Right atrium auricular region (tissue), 2 donors: ENCODE measurements at regions not wholly inside any gene's neighbourhood (a gene's known extent, or its start where the extent isn't known, plus 50 kb on each side); places are given as distances from the start of the nearest gene placed in this dataset.
"Not testable (repeated sequence)": the region's sequence is repeated elsewhere in the genome, so short reads cannot be mapped to it uniquely, and the experiment has no call there.

Experiments used
- DNase-seq: peaks from one replicate; pipeline ENCODE4 v3.0.0-alpha.2; 2019; ENCODE audit warnings: low spot score
- H3K27ac ChIP-seq, 2 donors: fragments of 200-600 bp; sonication (generic); 1 replicate in 1 of 2; 2 replicates in 1 of 2; pipeline ENCODE4 v1.5.1; 2016 to 2019
- H3K27me3 ChIP-seq, 2 donors: fragments of 200-600 bp; sonication (generic); one replicate each; pipeline versions ENCODE4 v1.5.1 to v1.6.0; 2017 to 2019
- H3K36me3 ChIP-seq: fragments of 200-600 bp; sonication (generic); one replicate; pipeline ENCODE4 v1.5.1; 2016
- H3K4me1 ChIP-seq, 2 donors: fragments of 200-600 bp; sonication (generic); one replicate each; pipeline versions ENCODE4 v1.5.1 to v1.6.0; 2017 to 2019
- H3K4me3 ChIP-seq, 2 donors: fragments of 200-600 bp; sonication (generic); 1 replicate in 1 of 2; 2 replicates in 1 of 2; pipeline ENCODE4 v1.5.1; 2017 to 2019; ENCODE audit warnings: mild to moderate bottlenecking in 1 of 2, moderate library complexity in 1 of 2
- H3K9me3 ChIP-seq, 2 donors: fragments of 200-600 bp; sonication (generic); one replicate each; pipeline ENCODE4 v1.5.1; 2019
- TF ChIP-seq, protein P1 (sequence below), 2 donors: fragments of 200-600 bp; sonication (generic); IDR thresholded peaks; one replicate each; pipeline ENCODE4 v1.5.1; 2019; ENCODE audit warnings: antibody characterized with exemption in 2 of 2

DNA sequence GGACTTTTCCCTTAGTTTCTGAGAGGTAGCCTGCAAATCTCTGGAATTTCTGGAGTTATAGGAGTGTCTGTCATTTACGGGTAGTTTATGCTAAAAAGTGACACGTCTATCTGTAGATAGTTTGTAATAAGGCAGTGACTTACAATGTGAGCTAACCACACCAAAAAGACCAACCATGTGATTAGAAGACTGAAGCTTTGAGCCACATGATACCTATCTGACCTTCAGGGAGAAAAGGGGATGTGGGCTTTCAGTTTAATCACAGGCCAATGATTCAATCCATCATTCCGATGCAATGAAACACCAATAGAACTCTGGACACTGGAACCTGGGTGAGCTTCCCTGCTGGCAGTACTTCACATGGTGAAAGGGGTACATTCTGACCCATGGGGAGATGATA lies 254.6 kb upstream of the GK2 start:
- H3K27ac ChIP-seq, result no peak overlapping the region
- H3K4me3 ChIP-seq, result no peak overlapping the region
- TF ChIP-seq, protein P1, sequence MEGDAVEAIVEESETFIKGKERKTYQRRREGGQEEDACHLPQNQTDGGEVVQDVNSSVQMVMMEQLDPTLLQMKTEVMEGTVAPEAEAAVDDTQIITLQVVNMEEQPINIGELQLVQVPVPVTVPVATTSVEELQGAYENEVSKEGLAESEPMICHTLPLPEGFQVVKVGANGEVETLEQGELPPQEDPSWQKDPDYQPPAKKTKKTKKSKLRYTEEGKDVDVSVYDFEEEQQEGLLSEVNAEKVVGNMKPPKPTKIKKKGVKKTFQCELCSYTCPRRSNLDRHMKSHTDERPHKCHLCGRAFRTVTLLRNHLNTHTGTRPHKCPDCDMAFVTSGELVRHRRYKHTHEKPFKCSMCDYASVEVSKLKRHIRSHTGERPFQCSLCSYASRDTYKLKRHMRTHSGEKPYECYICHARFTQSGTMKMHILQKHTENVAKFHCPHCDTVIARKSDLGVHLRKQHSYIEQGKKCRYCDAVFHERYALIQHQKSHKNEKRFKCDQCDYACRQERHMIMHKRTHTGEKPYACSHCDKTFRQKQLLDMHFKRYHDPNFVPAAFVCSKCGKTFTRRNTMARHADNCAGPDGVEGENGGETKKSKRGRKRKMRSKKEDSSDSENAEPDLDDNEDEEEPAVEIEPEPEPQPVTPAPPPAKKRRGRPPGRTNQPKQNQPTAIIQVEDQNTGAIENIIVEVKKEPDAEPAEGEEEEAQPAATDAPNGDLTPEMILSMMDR (IDR thresholded peaks at IDR 0.05), result no peak
- DNase-seq, result no peak
- no peaks in the 10 kb centered on the region for H3K27me3 ChIP-seq
- no peaks in the 10 kb centered on the region for H3K4me1 ChIP-seq
- no peaks in the 10 kb centered on the region for H3K9me3 ChIP-seq
- no peaks in the 10 kb centered on the region for H3K36me3 ChIP-seq

DNA sequence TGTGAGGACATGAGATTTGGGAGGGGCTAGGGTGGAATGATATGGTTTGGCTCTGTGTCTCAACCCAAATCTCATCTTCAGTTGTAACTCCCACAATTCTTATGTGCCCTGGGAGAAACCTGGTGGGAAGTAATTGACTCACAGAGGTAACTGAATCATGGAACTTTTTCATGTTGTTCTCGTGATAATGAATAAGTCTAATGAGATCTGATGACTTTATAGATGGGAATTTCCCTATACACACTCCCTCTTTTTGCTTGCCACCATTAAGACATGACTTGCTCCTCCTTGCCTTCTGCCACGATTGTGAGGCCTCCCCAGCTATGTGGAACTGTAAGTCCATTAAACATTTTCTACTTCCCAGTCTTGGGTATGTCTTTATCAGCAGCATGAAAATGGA lies 253.2 kb upstream of the GK2 start:
- H3K27ac ChIP-seq, result no peak overlapping the region
- TF ChIP-seq, protein P1 (IDR thresholded peaks at IDR 0.05), result no peak
- no peaks in the 10 kb centered on the region for H3K27me3 ChIP-seq
- no peak overlapping the region for H3K4me3 ChIP-seq
- no peak for DNase-seq
- H3K9me3 ChIP-seq, result peaks cover 0 to 5% of the 10 kb centered on the region in 2 donors
- no peaks in the 10 kb centered on the region for H3K36me3 ChIP-seq
- H3K4me1 ChIP-seq, result no peaks in the 10 kb centered on the region

DNA sequence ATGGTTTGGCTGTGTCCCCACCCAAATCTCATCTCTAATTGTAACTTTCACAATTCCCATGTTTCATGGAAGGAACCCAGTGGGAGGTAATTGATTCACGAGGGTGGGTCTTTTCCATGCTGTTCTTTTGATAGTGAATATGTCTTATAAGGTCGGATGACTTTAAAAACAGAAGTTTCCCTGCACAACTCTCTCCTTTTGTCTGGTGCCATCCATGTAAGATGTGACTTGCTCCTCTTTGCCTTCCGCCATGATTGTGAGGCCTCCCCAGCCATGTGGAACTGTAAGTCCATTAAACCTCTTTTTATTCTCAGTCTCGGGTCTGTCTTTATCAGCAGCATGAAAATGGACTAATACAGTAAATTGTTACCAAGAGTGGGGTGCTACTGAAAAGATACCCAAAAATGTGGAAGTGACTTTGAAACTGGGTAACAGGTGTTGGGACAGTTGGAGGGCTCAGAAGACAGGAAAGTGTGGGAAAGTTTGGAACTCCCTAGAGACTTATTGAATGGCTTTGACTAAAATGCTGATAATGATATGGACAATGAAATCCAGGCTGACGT lies 251.4 kb upstream of the GK2 start:
- not testable (repeated sequence) for H3K9me3 ChIP-seq, H3K27ac ChIP-seq, DNase-seq, H3K36me3 ChIP-seq, H3K4me1 ChIP-seq, H3K4me3 ChIP-seq, H3K27me3 ChIP-seq

DNA sequence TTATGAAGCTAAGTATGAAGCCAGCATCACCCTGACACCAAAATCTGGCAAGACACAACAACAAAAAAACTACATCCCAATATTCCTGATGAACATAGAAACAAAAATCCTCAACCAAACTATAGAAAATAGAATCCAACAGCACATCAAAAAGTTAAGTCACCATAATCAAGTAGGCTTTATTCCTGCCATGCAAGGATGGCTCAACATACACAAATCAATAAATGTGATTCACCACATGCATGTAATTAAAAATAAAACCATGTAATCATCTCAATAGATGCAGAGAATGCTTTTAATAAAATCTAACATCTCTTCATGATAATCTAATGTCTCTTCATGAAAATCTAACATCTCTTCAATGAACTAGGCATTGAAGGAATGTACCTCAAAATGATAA lies 249.4 kb upstream of the GK2 start:
- H3K4me1 ChIP-seq, result no peaks in the 10 kb centered on the region
- DNase-seq, result no peak
- TF ChIP-seq, protein P1 (IDR thresholded peaks at IDR 0.05), result no peak
- peaks cover 0 to 5% of the 10 kb centered on the region in 2 donors for H3K9me3 ChIP-seq
- H3K36me3 ChIP-seq, result no peaks in the 10 kb centered on the region
- H3K27me3 ChIP-seq, result no peaks in the 10 kb centered on the region
- no peak overlapping the region for H3K27ac ChIP-seq
- H3K4me3 ChIP-seq, result no peak overlapping the region

DNA sequence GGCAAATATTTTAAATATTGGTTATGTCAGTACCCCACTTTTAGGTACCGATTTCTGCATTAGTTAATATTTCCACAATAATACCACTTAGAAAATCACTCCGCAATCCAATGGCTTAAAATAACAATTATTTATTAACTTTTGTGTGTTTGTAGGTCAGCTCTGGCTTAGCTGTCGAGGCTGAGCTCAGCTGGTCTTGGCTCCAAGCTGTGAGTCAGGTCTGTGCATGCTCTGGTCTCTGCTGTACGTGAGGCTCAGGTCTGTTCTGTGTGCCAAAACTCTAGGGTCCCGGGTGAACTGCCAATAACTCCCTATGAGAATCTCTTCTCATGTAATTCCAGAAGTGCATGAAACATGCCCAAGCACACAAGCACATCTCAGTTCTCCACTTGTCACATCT lies 245.8 kb upstream of the GK2 start:
- Histone ChIP-seq H3K36me3 (no peaks in the 10 kb centered on the region), H3K27me3 (no peaks in the 10 kb centered on the region), H3K27ac (no peak overlapping the region), H3K4me1 (peaks cover 0 to 13% of the 10 kb centered on the region in 2 donors), H3K9me3 (peaks cover 0 to 5% of the 10 kb centered on the region in 2 donors), H3K4me3 (no peak overlapping the region)
- TF ChIP-seq, protein P1 (IDR thresholded peaks at IDR 0.05), result no peak
- no peak for DNase-seq

DNA sequence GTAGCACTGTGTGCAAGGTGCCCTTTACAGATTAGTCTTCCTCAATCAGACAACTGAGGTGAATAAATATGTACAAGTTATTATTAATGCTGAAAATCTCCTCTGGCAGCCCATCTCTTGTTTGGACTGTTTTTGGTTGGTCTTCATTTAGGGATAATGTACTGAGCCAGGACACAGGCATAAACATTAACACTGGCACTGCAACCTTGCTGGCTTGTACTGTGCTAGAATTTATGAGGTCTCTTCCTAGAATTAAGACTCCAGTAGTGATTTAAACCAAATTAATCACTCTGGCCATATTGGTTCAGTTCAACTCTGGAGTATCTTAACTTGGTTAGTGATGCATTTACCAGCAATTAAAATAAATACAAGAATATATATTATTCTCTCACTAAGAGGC lies 244.7 kb upstream of the GK2 start:
- H3K36me3 ChIP-seq, result no peaks in the 10 kb centered on the region
- TF ChIP-seq, protein P1 (IDR thresholded peaks at IDR 0.05), result no peak
- H3K4me1 ChIP-seq, result peaks cover 0 to 13% of the 10 kb centered on the region in 2 donors
- no peaks in the 10 kb centered on the region for H3K27me3 ChIP-seq
- peaks cover 0 to 5% of the 10 kb centered on the region in 2 donors for H3K9me3 ChIP-seq
- DNase-seq, result no peak
- H3K4me3 ChIP-seq, result no peak overlapping the region
- no peak overlapping the region for H3K27ac ChIP-seq
